Fibroblast of lung (primary cell): ENCODE measurements at regions not wholly inside any gene's neighbourhood (a gene's known extent, or its start where the extent isn't known, plus 50 kb on each side); places are given as distances from the start of the nearest gene placed in this dataset.

Experiments used
- CTCF ChIP-seq, 2 donors: IDR thresholded peaks in 1 of 2; conservative IDR thresholded peaks in 1 of 2; 1 replicate in 1 of 2; 2 replicates in 1 of 2; pipeline ENCODE4 v1.5.1; 2011 to 2012; ENCODE audit warnings: low read length in 2 of 2, control low read depth in 1 of 2, inconsistent platforms in 1 of 2, low read depth in 1 of 2, mild to moderate bottlenecking in 1 of 2
- EZH2 ChIP-seq: IDR thresholded peaks from 2 replicates; pipeline ENCODE4 v1.5.1; 2012; ENCODE audit warnings: low read length, control low read depth, mild to moderate bottlenecking; ENCODE audit errors: missing control alignments

GRCh38 chr9:28260330-28260729, 687.0 kb upstream of the C9orf72 start:
- no peak for TF ChIP-seq CTCF (conservative IDR thresholded peaks at IDR 0.05 in 1 of 2, IDR thresholded peaks at IDR 0.05 in 1 of 2; ENCODE audit: low read depth in 1 of 2, low read length in 2 of 2)
- no peak for TF ChIP-seq EZH2
